Smooth muscle cell of the brain vasculature (primary cell): ENCODE measurements at regions not wholly inside any gene's neighbourhood (a gene's known extent, or its start where the extent isn't known, plus 50 kb on each side); places are given as distances from the start of the nearest gene placed in this dataset.
"Not testable (repeated sequence)": the region's sequence is repeated elsewhere in the genome, so short reads cannot be mapped to it uniquely, and the experiment has no call there.

Experiments used
- DNase-seq: peaks from one replicate; pipeline ENCODE4 v3.0.0-alpha.2; 2012; ENCODE audit warnings: low read depth, low spot score

- no peak for DNase-seq
Measured at GRCh38 chr3:101950510-101950909, 101.2 kb downstream of the NFKBIZ start.

DNA sequence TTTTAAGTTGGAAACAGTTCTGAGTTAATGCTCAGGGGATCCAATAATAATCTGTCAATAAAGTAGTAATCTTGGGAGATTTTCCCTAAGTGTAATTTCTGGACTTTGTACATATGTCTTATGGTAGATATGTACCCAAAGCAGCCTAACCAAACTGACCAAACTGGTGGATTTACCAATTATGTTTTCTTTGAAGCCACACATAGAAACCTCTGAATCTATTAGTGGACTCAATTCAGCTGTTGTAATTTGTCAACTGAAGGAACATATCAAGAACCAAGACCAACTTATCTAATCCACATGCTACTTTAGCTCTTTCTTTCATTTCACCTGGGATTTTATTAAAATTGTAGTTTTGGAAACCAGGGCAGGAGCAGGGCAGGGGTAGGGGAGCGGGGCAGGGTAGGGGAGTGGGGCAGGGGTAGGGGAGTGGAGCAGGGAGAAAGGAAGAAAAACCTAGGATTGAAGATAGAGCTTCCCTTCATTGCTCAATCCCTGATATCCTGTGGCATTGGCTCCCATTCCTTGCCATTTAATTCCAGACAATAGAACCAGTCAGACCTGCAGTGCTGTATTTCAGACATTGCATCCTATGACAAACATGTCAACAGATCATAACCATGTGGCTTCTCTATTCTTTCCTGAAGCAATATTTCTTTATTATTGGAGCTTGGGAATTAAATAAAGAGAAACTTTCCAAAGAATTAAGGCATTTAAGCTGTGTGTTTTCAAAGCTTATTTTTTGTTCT is 101.8 kb downstream of the NFKBIZ start:
- no peak for DNase-seq

GRCh38 chr3:101954361-101954760 is 105.0 kb downstream of the NFKBIZ start:
- DNase-seq = no peak

- peak; percentile 43 for DNase-seq
Measured at GRCh38 chr3:101954936-101955335, 105.6 kb downstream of the NFKBIZ start.

DNA sequence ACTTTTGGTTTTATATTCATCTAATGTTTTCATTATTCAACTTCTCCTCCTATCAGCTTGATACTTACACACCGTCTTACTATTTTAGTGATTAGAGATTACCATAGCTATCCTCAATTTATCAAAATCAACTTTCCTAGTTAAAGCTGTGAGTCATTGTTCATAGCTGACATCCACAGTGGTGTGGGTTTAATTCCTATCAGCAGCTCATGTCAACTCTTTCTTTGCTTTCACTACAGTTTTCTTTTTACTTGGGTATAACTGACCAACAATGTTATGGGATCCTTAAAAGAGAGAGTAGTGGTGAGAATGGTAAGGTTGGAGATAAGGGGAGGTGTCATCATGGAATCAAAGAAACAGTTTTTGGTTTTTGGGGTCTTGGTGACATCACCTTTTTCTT is 112.7 kb downstream of the NFKBIZ start:
- DNase-seq = no peak

DNA sequence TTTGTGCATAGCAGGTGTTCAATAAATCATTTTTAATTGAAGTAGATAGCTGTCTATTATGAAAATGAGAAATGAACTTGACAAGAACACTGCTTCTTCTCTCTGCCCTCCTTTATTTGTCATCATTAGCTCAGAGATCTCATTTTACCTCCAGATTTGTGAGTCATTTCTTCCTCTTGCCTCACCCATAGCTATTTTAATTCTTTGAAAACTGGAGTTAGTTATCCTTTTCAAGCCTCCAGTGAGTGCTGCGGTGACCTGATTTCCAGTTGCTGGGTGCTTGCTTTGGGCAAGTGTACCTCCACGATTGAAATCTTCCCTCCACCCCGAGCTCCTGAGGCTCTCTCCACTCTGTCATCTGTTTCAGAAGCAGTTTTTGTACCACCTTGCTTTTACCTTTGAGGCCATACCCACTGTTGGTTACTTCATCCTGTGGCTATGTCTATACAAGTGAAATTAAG is 114.6 kb downstream of the NFKBIZ start:
- no peak for DNase-seq

GRCh38 chr3:101964861-101965260 is 115.5 kb downstream of the NFKBIZ start:
- no peak for DNase-seq

DNA sequence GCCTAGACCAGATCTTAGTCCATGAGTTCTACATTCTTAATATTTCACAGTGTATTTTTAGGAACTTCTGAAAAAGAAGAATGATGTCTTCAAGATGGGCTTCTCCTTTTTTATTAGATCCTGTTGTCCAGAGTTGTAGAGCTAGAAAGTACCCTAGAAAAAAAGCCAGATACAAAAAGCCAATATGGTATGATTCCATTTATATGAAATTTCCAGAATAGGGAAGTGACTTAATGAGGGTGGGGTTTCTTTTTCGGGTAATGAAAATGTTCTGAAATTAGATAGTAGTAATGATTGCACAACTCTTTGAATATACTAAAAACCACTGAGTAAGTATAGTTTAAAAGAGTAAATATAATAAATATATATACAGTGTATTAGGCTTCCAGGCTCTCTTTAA is 116.9 kb downstream of the NFKBIZ start:
- no peak for DNase-seq

- no peak for DNase-seq
Measured at GRCh38 chr3:101970212-101970611, 120.9 kb downstream of the NFKBIZ start.

GRCh38 chr3:101970905-101971304 is 121.6 kb downstream of the NFKBIZ start:
- DNase-seq = no peak

DNA sequence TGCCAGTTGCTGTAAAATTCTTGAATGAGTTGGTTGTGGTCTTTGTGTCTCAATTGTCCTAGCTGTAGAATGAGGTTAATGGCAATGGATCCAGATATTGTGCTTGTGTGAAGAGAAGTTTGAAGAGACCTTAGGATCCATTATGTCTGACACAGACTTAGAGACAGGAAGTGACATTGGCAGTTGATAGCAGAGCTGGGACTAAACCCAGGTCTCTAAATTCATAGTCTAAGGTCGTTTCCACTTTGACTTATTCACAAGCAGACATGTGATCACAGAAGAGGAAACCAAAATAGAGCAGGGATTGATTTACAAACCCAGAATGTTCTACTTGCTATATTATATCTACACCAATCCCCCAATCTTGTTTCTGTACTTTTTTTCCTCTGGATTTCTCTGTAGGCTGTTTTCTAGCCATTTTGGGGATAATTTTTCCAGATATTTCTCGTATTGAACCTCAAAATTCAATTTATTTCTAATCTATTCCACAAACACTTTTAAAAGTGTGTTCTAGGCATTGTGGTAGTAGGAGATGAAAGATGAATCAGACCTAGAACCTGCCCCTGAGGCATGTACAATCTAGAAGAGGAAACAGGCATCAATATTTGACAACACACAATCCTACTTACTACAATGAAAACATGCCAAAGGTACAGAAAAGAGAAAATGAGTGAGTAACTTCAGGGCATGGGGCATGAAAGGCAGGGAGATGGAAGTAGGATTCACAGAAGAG is 123.3 kb downstream of the NFKBIZ start:
- DNase-seq = no peak

GRCh38 chr3:101973163-101973505 is 123.8 kb downstream of the NFKBIZ start:
- no peak for DNase-seq

- DNase-seq = not testable (repeated sequence)
Measured at GRCh38 chr3:101975415-101975814, 126.1 kb downstream of the NFKBIZ start.

DNA sequence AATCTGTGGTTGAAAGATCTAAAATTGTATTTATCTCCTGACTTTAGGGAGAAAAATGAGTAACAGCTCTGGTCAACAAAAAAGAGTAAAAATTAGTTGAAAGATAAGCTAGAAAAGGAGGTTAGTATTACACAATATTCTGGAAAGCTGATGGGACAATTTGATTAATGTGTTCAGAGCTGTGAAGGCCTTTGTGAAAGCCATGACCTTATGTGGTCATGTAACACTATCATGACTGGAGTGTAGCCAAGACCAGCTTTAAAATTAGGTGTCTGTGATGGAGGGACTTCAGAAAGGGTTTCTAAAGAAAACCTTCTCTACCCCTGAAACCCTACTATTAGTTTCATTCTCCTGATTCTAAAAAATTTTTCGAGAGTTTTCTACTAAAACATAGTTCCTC is 127.2 kb downstream of the NFKBIZ start:
- DNase-seq = no peak

DNA sequence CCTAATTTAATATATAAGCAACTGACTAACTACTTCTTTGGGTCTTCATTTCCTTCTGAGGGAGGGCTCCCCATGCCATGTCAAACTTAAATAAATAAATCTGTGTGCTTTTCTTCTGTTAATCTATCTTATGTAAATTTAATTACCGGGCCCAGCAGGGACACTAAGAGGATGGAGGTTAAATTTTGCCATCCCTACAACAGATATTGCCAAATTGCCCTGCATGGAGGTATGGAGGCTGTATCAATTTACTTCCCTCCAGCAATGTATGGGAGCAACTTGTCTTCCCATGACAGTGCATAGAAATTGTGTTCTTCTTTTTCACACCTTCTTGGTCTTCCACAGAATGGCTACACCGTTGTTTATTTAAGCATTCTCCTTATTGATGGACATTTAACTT is 129.0 kb downstream of the NFKBIZ start:
- DNase-seq = no peak

- no peak for DNase-seq
Measured at GRCh38 chr3:101979033-101979432, 129.7 kb downstream of the NFKBIZ start.

DNA sequence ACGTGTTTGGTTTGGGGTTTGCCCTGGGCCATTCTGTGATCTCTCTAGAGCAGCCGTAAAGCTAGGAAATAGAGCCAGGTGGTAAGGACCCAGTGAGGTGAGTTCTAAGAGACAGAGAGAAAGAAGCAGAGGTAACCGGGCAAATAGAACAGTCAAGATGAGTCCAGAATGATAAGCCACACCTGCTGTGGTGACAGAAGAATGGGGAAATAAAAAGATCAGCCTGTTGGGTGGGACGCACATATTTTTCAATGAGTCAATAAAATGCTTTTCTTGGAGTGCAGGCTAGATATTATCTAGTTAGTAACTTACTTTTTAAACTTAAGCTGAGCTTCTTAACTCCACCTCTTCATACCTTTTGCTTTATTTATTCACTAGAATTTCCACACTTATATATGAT is 135.0 kb downstream of the NFKBIZ start:
- no peak for DNase-seq

DNA sequence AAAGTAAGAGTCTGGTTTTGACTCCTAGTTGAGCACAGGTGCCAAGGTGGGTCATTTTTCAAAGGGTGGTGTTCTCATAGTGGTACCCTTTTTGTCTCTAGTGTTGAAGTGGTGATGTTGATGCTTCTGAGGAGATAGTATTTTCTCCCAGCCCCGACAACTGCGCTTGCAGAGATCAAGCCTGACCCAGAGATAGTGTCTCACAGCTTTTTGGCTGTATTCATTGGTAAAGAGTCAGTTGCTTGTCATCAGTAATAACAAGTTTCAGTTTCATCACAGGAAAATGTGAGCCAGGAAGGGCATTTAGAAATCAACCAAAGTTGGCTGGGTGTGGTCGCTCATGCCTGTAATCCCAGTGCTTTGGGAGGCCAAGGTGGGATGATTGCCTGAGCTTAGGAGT is 139.3 kb downstream of the NFKBIZ start:
- no peak for DNase-seq

DNA sequence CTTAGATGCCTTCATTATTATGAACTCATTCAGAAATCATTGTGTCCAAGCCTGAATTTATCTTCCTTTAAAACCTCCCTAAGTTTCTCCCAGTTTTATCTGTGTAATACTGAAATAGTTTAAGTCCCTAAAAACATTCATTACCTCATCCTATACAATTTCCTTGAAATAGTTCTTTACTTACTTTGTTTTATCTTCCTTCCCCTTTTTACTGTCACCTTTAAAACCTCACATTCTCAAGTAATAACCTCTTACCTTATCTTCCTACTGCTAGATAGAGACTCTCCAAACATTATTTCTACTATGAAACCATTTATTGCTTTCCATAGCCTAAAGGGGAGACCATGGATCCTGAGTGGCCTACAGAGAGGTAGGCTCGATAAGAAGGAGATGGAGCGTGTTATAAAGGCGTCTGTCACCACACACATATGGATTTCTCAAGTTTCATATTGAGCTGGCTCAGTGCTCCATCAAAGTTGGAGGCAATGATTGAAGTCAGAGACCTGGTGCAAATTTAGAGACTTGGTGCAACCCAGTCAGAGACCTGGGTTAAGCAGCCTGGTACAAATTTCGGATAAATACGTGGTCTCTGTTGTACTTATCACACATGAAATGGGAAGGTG is 140.4 kb downstream of the NFKBIZ start:
- DNase-seq = no peak

- DNase-seq = no peak
Measured at GRCh38 chr3:101992863-101993262, 143.5 kb downstream of the NFKBIZ start.

DNA sequence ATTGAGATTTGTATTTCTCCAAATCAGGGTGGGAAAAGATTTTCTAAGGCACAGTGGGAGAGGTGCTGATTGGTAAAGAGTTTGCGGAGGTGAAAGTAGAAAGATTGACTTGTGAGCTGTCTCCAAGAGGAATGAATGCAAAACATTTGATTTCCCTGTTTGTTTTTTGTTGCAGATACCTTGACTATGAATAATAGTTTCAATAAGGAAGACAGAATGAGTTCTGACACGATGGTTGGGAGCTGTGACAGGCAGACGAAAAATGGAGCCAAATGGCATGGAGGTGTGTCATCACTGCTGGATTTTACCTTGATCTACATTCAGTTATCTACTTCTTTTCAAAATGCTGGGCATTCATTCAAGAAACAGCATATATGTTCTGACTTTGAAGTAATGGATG is 145.1 kb downstream of the NFKBIZ start:
- DNase-seq = no peak

DNA sequence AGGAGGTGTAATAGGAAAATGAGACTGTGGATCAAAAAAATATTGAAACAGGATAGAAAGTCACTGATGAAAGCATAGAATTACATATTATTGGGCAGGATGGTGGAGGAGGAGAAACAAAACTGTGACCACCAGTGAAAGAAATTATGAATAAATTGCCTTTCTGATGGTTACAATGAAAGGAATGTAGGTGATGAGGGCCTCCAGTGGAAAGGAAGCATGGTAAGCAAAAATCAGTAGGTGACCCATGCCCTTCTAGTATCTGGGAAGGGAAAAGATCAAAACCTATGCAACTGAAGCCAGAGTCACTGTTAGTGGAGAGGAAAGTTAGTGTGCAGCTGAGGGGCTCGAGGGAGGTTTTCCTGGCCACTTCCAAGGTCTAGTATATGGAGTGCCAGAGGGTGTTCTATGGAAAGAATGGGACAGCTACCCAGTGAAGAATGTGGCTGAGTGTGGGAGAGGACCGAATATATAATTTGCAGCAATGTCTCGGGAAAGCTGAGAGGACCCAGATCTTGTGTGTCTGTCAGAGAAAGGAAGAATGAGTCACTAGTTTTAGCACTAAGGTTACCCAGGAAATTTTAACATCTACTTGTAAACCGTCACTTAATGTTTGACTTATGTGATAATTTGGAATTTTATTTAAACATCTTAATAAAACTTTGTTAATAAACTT is 146.2 kb downstream of the NFKBIZ start:
- DNase-seq = no peak
